Thyroid gland (tissue), 4 donors: ENCODE measurements at regions not wholly inside any gene's neighbourhood (a gene's known extent, or its start where the extent isn't known, plus 50 kb on each side); places are given as distances from the start of the nearest gene placed in this dataset.

Experiments
- POLR2A ChIP-seq, 2 donors: fragments of 450-650 bp; IDR thresholded peaks; one replicate each; pipeline ENCODE4 v1.6.1; 2017; ENCODE audit warnings: antibody characterized with exemption in 2 of 2, mild to moderate bottlenecking in 2 of 2, moderate library complexity in 1 of 2
- TF ChIP-seq, protein P1 (sequence below), 6 experiments: fragments of 200-600 bp in 3 of 6; fragments of 450-650 bp in 3 of 6; sonication (generic) in 3 of 6; IDR thresholded peaks; one replicate each; pipeline ENCODE4 v1.5.1; 2016 to 2019; ENCODE audit warnings: antibody characterized with exemption in 6 of 6, mild to moderate bottlenecking in 2 of 6, inconsistent platforms in 1 of 6, moderate library complexity in 1 of 6

DNA sequence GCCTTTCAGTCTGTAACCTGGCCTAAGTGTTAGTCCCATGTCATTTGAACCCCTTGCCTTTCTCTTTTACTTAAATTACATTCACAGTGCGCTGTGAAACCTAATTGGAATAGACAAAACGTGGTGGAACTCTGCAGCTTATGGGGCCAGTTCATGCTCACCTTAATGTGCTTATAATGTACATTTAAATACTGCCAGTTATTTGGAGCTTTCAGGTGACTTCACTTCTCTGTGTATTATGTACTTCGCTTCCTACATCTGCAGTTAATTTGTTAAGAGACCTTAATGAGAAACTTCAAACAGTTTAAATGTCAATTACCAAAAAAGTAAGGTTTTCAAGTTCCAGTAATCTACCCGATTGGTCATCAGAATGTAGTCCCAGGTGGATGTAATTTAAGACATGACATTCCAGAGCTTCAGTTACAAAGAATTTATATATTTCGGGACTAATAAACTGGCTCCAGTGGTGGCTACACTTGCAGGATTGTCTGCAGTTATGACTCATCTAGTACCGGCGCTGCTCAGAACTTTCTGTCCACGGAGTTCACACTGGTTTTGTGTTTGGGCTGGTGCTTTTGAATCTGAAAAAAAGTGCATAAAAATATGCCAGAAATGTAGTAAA, 125.3 kb downstream of the TM9SF2 start:
- no peak for TF ChIP-seq POLR2A (IDR thresholded peaks at IDR 0.05)
- TF ChIP-seq, protein P1, sequence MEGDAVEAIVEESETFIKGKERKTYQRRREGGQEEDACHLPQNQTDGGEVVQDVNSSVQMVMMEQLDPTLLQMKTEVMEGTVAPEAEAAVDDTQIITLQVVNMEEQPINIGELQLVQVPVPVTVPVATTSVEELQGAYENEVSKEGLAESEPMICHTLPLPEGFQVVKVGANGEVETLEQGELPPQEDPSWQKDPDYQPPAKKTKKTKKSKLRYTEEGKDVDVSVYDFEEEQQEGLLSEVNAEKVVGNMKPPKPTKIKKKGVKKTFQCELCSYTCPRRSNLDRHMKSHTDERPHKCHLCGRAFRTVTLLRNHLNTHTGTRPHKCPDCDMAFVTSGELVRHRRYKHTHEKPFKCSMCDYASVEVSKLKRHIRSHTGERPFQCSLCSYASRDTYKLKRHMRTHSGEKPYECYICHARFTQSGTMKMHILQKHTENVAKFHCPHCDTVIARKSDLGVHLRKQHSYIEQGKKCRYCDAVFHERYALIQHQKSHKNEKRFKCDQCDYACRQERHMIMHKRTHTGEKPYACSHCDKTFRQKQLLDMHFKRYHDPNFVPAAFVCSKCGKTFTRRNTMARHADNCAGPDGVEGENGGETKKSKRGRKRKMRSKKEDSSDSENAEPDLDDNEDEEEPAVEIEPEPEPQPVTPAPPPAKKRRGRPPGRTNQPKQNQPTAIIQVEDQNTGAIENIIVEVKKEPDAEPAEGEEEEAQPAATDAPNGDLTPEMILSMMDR (IDR thresholded peaks at IDR 0.05) = no peak
